ENCODE measurements at regions not wholly inside any gene's neighbourhood (a gene's known extent, or its start where the extent isn't known, plus 50 kb on each side); places are given as distances from the start of the nearest gene placed in this dataset.
"Not testable (repeated sequence)": the region's sequence is repeated elsewhere in the genome, so short reads cannot be mapped to it uniquely, and the experiment has no call there.

DNA sequence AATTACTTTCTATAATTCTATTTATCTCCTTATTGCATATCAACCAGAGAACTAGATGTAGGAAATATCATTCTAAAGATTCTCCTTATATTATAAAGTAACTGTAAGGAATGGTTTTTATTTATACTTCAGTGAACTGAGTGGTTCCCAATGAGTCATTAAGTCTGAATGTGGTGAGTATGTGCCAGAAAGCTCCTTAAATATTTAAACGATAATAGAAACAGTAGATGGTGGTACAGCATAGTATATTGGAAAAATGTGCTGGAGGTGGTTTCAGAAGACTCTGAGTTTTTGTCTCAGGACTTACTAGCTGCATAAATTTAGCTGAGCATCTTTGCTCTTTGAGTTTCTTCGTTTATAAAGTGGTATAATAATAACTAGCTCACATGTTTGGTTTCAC, 653.5 kb downstream of the FAM181B start:
- DNase-seq (ENCODE audit: extremely low read depth in 1 of 2, low read depth in 1 of 2), result no peak

DNA sequence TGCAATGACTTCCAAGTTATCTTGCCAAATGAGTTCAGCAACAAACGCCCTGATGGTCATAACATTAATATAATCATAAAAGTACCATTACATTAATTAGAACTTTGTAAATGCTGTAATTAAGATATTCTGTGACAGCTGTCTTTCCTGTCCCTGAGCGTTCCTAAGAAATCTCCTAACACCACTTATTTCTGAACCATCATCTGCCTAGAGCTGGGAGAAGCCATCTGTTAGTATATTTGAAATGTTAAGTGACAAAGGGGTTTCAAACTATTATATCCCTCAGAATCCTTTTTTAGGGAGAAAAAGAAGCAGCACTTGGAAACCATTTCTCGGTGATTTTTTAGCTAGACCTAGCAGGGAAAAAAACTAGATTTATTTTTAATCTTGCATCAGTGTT, 657.5 kb downstream of the FAM181B start:
- DNase-seq (ENCODE audit: extremely low read depth in 1 of 2, low read depth in 1 of 2), result no peak

DNA sequence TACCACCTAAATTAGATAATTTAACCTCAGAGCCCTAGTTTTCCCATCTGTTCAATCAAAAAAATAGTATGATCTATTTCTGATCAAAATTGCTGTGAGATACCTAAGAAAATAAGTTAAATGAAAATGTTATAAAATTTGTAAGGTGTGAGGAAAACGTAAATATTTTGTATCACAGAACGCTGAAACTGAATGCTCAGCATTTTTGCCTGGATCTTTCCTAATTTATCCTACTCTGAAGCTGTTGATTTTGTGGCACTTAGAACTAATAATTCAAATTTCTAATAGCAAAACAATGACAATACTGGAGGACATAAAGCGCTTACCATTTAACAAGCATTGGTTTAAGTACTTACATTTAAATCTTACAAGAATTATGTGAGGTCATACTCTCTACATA, 674.2 kb downstream of the FAM181B start:
- no peak for DNase-seq (ENCODE audit: extremely low read depth in 1 of 2, low read depth in 1 of 2)

- DNase-seq (ENCODE audit: extremely low read depth in 1 of 2, low read depth in 1 of 2), result no peak
Observed at GRCh38 chr11:82056450-82056849, 677.2 kb downstream of the FAM181B start.

DNA sequence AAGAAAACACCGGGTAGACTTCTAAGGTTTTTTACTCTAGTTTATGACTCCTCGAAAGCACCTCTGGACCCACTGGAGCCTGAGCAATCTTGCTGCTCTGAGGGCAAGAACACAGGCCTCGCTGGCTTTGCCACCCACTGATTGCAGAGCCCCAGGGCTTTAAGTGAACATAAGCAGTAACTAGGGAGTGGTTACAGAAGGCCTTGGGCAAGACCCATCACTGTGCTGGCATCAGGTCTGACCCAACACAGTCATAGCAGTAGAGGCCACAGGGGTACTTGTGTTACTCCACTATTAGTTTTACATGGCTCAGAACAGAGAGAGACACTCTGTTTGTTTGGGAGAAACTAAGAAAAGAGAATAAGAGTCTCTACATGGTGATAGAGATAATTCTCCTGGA, 684.5 kb downstream of the FAM181B start:
- DNase-seq (ENCODE audit: extremely low read depth in 1 of 2, low read depth in 1 of 2), result no peak

- DNase-seq (ENCODE audit: extremely low read depth in 1 of 2, low read depth in 1 of 2), result no peak
Observed at GRCh38 chr11:82047200-82047599, 686.5 kb downstream of the FAM181B start.

DNA sequence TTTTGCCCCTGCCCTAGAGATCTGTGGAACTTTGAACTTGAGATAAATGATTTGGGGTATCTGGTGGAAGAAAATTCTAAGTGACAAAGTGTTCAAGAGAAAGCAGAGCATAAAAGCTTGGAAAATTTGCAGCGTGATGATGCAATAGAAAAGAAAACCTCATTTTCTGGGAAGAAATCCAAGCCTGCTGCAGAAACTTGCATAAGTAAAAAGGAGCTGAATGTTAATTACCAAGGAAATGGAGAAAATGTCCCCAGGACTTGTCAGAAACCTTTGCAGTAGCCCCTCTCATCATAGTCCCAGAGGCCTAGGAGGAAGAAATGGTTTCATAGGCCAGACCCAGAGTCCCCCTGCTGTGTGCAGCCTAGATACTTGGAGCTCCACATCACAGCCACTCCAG, 686.9 kb downstream of the FAM181B start:
- DNase-seq (ENCODE audit: extremely low read depth in 1 of 2, low read depth in 1 of 2), result no peak

- no peak for DNase-seq (ENCODE audit: extremely low read depth in 1 of 2, low read depth in 1 of 2)
Observed at GRCh38 chr11:82045748-82046457, 687.8 kb downstream of the FAM181B start.

GRCh38 chr11:82043316-82043715, 690.3 kb downstream of the FAM181B start:
- no peak for DNase-seq (ENCODE audit: extremely low read depth in 1 of 2, low read depth in 1 of 2)

- no peak for DNase-seq (ENCODE audit: extremely low read depth in 1 of 2, low read depth in 1 of 2)
Observed at GRCh38 chr11:82041764-82042163, 691.9 kb downstream of the FAM181B start.

GRCh38 chr11:82038154-82038553, 695.5 kb downstream of the FAM181B start:
- no peak for DNase-seq (ENCODE audit: extremely low read depth in 1 of 2, low read depth in 1 of 2)

GRCh38 chr11:82034527-82034926, 699.1 kb downstream of the FAM181B start:
- DNase-seq (ENCODE audit: extremely low read depth in 1 of 2, low read depth in 1 of 2), result no peak

GRCh38 chr11:82027335-82027734, 706.3 kb downstream of the FAM181B start:
- not testable (repeated sequence) for DNase-seq (ENCODE audit: extremely low read depth in 1 of 2, low read depth in 1 of 2)

DNA sequence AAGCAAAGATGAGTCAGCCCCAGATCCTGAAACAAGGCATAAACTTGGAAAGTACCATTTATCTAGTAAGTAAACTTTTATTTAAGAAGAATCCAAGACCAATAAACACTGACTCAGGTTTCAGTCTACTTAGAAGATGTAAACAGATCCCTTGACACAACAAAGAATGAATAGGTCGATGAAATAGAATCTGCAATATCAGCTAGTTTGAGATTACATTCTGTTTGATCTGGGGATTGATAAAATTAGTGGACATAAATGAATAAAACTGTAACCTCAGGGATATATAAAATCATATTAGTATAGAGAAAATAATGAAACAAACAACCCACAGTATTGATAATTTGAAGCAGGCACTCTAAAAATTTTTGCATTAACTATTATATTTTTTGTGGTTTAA, 708.9 kb downstream of the FAM181B start:
- no peak for DNase-seq (ENCODE audit: extremely low read depth in 1 of 2, low read depth in 1 of 2)

DNA sequence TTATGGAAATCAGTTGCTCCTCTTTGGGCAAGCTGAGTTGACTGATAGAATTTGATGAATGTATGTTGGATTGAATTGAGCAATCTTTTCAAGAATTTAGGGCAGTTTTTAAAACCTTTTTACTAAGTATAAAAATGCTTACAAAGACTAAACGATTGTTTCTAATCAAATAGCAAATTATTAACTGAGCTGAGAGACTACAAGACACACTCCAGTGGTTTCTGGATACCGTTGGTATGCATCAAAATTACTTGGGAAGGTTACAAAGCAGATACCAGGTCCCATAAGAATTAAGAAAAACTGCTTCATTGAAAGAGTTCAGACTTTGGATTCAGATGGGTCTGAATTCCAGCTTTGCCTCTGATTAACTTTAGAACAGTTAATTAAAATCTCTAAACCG, 721.4 kb downstream of the FAM181B start:
- no peak for DNase-seq (ENCODE audit: extremely low read depth in 1 of 2, low read depth in 1 of 2)

GRCh38 chr11:82009133-82009532, 724.5 kb downstream of the FAM181B start:
- DNase-seq (ENCODE audit: extremely low read depth in 1 of 2, low read depth in 1 of 2), result no peak

DNA sequence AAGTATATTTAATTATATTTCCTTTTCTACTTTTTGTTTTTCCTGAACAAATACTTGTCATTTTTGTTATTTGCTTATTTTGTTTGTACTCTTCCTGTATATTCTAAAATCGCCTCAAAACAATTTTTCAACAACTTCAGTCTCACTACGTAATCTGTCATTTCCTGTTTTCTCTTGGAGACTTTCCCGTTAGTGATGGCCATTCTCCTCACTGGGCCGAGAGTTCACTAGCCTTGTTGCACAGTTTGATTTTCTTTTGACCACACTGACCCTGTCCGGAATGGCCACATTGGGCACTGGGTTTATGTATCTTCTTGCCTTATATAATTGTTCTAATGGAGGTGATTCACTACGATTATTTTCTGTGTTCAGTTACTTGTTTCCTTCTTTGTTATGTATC, 726.1 kb downstream of the FAM181B start:
- no peak for DNase-seq (ENCODE audit: extremely low read depth in 1 of 2, low read depth in 1 of 2)

DNA sequence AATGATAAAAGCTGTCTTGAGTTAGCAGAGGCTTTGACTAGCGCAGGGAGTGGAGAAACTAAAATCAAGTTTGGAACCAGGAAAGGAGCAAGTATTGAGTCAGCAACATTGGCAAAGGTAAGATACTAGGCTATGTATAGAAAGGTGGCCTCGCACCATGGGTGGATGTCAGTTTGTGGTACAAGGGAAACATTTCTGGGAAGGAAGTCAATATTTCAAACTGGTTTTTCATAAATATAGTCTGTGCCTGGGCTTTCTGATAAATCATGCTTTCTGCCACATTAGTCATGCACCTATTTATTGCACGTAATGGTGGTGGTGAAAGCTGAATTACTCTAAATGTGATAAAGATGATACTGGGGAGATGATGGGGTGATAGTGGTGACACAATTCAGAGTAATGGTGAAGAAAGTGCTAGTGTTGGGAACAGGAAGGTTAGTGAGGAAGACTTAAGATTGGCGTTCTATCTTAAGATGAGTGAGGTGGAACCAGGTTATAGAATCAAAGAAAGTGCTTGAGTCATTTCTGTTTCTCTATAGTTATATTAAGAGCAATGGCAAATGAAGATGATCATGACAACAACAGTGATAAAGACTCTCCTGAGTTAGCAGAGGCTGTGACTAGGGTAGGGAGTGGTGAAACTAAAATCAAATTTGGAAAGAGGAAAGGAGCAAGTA, 729.0 kb downstream of the FAM181B start:
- no peak for DNase-seq (ENCODE audit: extremely low read depth in 1 of 2, low read depth in 1 of 2)

- no peak for DNase-seq (ENCODE audit: extremely low read depth in 1 of 2, low read depth in 1 of 2)
Observed at GRCh38 chr11:82003671-82004515, 729.8 kb downstream of the FAM181B start.

DNA sequence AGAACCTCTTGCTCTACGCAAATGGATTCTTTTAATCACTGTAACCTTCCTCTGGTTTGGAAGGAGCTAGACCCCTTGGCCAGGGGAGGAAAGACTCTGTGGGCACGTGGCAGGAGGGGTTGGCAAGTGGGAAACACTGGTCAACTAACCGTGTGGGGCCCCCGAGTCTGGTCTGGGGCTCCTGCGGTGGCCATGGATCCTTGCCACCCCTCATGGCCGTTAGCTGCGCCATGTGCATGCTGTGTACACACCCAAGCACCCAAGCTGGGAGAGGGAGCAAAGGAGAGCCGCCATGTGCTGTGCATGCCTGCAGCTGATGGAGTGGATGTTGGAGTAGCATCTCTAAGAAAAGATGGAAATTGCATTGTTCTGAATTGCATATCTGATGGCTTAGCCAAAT, 730.6 kb downstream of the FAM181B start:
- DNase-seq (ENCODE audit: extremely low read depth in 1 of 2, low read depth in 1 of 2), result no peak

DNA sequence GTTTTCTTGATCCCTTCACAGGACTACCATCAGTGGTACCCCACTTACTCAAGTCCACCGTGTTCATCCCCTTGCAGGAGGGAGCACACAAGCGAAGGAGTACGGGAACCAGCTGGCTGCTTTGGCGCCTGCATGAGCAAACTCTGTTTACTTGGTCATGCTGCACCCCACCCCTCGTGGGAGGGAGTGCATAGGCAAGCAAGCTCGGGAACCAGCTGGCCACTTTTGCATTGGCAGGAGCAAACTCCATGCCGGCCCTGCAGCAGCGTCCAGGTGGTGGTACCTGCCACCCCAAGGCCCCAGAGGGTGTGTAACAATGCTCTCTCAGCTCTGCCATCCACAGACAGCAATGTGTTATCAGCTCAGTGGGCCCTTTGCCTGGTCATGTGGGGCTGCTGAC, 737.8 kb downstream of the FAM181B start:
- DNase-seq (ENCODE audit: extremely low read depth in 1 of 2, low read depth in 1 of 2), result no peak

DNA sequence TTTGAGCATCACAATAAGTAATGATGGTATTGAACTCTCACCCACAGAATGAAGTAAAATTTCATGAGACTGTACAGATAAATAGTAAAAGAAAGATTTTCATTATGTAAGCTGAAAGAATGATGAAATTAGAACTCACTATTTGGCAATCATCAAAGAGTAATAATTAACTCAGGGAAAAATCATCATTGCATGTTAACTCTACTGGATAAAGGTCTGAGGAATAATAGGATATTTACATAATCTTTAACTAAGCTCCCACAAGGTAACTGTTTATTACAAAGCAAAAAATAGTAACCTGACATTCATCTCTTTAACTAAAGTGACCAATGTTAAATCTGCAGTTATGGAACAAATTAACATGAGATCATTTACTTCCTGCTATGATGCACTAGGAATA, 739.9 kb downstream of the FAM181B start:
- no peak for DNase-seq (ENCODE audit: extremely low read depth in 1 of 2, low read depth in 1 of 2)

Data from activated CD8-positive, alpha-beta memory T cell treated with anti-CD3 and anti-CD28 coated beads for 1 hour (primary cell).